ENCODE measurements at regions not wholly inside any gene's neighbourhood (a gene's known extent, or its start where the extent isn't known, plus 50 kb on each side); places are given as distances from the start of the nearest gene placed in this dataset.

DNA sequence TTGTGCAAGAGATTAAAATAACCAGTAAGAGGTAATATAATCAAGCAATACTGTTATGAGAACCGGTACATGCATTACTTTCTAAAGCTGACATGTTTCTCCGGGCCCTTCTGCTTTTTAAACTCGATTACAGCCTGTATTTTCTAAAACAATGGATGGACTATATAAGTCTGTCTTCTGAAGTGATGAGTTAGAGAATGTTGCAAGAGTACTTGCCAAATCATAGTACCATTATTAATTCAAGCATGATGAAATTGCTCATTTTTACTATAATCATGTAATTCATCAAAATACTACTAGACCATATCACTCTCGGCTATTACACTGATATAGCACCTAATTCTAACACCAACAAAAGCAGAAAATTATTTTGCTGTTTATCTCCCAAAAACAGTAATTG lies 1240.3 kb upstream of the ACVR2A start:
- Mint-ChIP-seq H3K36me3 (ENCODE audit: insufficient read depth) (no peaks in the 10 kb centered on the region), H3K4me1 (ENCODE audit: low read depth) (no peaks in the 10 kb centered on the region), H3K27me3 (ENCODE audit: low read depth) (no peaks in the 10 kb centered on the region), H3K4me3 (no peak overlapping the region), H3K9me3 (no peaks in the 10 kb centered on the region)
- no peak for DNase-seq
- no peak for ATAC-seq

DNA sequence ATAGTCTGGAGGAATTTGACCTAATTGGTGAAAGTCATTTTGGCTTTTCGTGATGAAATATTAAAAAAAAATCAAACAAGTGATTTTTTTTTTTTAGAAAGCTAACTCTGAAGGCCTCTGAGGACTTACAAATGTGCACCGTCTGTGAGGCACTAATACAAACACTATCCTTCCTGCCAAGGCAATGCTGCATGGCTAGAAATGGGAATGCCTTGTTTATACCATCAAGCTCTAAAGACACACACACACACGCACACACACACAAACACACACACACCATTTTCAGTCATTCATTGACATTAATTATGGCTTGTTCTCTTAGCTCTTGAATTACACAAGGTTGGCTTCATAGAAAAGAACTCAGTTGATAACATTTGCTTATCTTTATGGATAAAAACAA lies 1242.0 kb upstream of the ACVR2A start:
- H3K27me3 Mint-ChIP-seq (ENCODE audit: low read depth), result no peaks in the 10 kb centered on the region
- H3K36me3 Mint-ChIP-seq (ENCODE audit: insufficient read depth), result no peaks in the 10 kb centered on the region
- H3K4me1 Mint-ChIP-seq (ENCODE audit: low read depth), result no peaks in the 10 kb centered on the region
- DNase-seq (no peak), ATAC-seq (no peak)
- no peak overlapping the region for H3K4me3 Mint-ChIP-seq
- H3K9me3 Mint-ChIP-seq, result no peaks in the 10 kb centered on the region

GRCh38 chr2:146602383-146602782 lies 1242.4 kb upstream of the ACVR2A start:
- Mint-ChIP-seq H3K4me1 (ENCODE audit: low read depth) (no peaks in the 10 kb centered on the region), H3K4me3 (no peak overlapping the region), H3K9me3 (no peaks in the 10 kb centered on the region), H3K27me3 (ENCODE audit: low read depth) (no peaks in the 10 kb centered on the region), H3K36me3 (ENCODE audit: insufficient read depth) (no peaks in the 10 kb centered on the region)
- ATAC-seq, result no peak
- DNase-seq, result no peak

DNA sequence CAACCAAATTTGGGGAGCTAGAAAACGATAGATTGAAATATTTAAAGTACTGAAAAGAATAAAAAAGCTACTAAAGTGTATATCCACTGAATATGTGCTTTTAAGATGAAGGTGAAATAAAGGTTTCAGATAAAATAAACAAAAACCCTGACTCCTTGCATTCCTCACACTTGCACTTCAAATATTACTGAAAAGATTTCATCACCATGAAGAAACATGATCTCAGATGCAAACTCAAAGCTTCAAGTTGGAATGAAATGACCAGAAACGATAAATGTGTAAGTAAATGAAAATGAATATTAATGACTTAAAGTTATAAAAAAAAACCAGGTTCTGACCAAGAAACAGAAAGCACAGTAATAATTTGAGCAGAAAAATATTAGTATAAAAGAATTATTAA lies 1246.0 kb upstream of the ACVR2A start:
- Mint-ChIP-seq H3K4me3 (no peak overlapping the region), H3K4me1 (ENCODE audit: low read depth) (no peaks in the 10 kb centered on the region), H3K27me3 (ENCODE audit: low read depth) (no peaks in the 10 kb centered on the region), H3K9me3 (peaks cover 3% of the 10 kb centered on the region), H3K36me3 (ENCODE audit: insufficient read depth) (no peaks in the 10 kb centered on the region)
- DNase-seq (no peak), ATAC-seq (no peak)

DNA sequence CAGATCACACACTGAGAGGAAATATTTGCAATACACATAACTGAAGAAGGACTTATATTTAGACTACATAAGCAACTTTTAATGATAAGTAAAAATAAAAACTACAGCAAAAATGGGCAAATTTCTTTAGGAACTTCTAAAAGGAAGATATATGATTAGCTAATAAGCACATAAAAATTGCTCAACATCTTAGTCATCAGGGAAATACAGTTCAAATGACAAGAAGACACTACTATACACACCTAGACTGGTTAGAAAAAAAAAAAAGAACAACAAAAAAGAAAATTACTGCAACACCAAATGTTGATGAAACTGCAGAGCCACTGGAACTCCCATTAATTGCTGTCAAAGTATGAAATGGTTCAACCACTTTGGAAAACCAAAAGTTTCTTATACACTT lies 1247.5 kb upstream of the ACVR2A start:
- Mint-ChIP-seq H3K27me3 (ENCODE audit: low read depth) (no peaks in the 10 kb centered on the region), H3K9me3 (peaks cover 4% of the 10 kb centered on the region), H3K4me3 (no peak overlapping the region), H3K36me3 (ENCODE audit: insufficient read depth) (no peaks in the 10 kb centered on the region), H3K4me1 (ENCODE audit: low read depth) (no peaks in the 10 kb centered on the region)
- no peak for ATAC-seq
- no peak for DNase-seq

GRCh38 chr2:146591908-146592307 lies 1252.9 kb upstream of the ACVR2A start:
- H3K27me3 Mint-ChIP-seq (ENCODE audit: low read depth), result no peaks in the 10 kb centered on the region
- no peaks in the 10 kb centered on the region for H3K36me3 Mint-ChIP-seq (ENCODE audit: insufficient read depth)
- H3K9me3 Mint-ChIP-seq, result peaks cover 4% of the 10 kb centered on the region
- H3K4me3 Mint-ChIP-seq, result no peak overlapping the region
- DNase-seq (no peak), ATAC-seq (no peak)
- H3K4me1 Mint-ChIP-seq (ENCODE audit: low read depth), result no peaks in the 10 kb centered on the region

GRCh38 chr2:146587291-146587713 lies 1257.5 kb upstream of the ACVR2A start:
- no peak overlapping the region for H3K4me3 Mint-ChIP-seq
- H3K36me3 Mint-ChIP-seq (ENCODE audit: insufficient read depth), result no peaks in the 10 kb centered on the region
- no peaks in the 10 kb centered on the region for H3K4me1 Mint-ChIP-seq (ENCODE audit: low read depth)
- H3K9me3 Mint-ChIP-seq, result no peaks in the 10 kb centered on the region
- ATAC-seq (no peak), DNase-seq (no peak)
- H3K27me3 Mint-ChIP-seq (ENCODE audit: low read depth), result no peaks in the 10 kb centered on the region

DNA sequence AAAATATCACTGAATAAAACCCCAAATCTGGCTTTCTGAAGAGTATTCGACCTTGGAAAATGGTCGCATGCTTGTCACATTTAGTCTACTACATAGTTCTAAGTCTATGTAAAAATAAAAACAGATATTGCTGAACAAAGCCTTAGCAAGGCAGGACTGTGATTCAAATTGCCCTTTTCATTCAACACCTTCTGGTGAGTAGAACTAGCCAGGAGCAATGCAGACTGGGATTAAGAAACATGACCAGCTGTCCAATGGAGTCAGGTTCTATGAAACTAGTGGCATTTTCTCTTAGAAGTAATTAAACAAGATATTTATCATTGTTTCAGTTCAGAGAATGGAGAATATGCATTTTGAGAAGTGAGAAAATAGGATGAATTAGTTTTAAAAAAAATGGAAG lies 1260.5 kb upstream of the ACVR2A start:
- Mint-ChIP-seq H3K36me3 (ENCODE audit: insufficient read depth) (no peaks in the 10 kb centered on the region), H3K27me3 (ENCODE audit: low read depth) (no peaks in the 10 kb centered on the region), H3K4me3 (no peak overlapping the region), H3K9me3 (no peaks in the 10 kb centered on the region), H3K4me1 (ENCODE audit: low read depth) (no peaks in the 10 kb centered on the region)
- no peak for DNase-seq
- no peak for ATAC-seq

DNA sequence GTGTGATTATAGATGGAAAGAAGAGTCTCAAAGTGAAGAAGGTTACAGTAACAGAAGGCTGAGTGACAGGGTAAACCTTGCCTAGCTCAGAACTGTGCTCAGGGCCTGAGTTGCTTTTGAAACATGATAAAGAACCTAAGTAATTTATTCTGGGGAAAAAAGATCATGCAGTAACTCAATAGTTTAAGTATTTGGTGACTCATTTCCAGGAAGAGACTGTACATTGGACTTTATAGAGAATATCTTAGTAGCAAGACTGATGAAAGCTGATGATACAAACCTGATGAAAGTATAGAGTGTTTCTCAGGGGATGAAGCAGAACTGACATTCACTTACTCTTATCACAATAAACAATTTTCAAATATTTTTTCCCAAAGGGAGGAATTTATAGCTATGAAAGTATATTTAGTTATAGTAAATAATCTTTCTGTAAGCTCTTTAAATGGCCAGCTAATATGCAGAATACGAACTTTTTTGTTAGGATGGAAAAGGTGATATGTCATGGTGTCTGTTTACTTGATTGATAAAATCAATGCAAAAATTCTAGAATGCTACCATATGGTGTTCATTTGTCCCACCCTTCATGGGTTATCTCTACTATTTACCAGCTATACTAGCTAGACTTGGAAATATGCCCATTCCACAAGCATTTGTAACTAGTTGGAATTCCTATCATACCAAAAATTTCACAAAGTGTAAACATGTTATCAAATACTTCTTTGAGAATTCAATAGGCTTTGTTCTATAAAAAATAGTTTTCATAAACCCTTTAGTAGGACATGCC lies 1265.5 kb upstream of the ACVR2A start:
- ATAC-seq, result no peak
- Mint-ChIP-seq H3K4me3 (no peak overlapping the region), H3K4me1 (ENCODE audit: low read depth) (no peaks in the 10 kb centered on the region), H3K27me3 (ENCODE audit: low read depth) (no peaks in the 10 kb centered on the region), H3K36me3 (ENCODE audit: insufficient read depth) (no peaks in the 10 kb centered on the region), H3K9me3 (no peaks in the 10 kb centered on the region)
- no peak for DNase-seq

DNA sequence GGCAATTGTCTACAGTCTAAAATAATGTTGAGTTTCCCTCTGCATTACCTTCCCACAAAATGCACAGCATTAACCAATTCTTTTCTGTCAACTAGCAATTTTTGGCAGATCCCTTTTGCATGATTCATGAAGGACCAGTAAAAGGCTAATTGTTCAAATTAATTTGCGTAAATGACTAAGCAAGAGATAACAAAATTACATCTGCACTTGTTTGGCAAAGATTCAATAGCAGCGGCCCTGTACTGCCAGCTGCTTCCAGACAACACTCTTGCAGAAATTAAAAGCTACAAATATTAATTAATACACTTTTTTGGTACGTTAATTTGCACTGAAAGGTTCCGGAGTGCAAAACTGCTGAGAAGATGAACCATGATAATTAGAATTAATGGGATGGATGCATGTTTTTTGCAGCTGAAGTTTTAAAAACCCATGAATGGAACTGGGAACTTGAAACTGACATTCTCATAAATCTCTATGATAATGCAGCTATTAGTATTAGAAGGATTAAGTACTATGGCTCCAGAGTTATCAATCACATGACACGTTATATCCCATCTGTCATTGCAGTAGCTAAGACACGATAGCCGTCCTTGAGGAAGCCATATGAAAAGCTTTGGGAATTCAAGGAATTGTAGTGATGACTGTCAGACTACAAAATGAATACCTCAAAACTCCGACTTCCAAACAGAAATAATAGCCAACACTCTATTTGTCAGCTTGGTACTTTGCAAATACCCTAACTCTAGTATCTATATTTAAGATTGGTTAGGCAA lies 1268.3 kb upstream of the ACVR2A start:
- H3K36me3 Mint-ChIP-seq (ENCODE audit: insufficient read depth), result no peaks in the 10 kb centered on the region
- H3K4me1 Mint-ChIP-seq (ENCODE audit: low read depth), result no peaks in the 10 kb centered on the region
- DNase-seq, result no peak
- no peaks in the 10 kb centered on the region for H3K9me3 Mint-ChIP-seq
- H3K27me3 Mint-ChIP-seq (ENCODE audit: low read depth), result no peaks in the 10 kb centered on the region
- H3K4me3 Mint-ChIP-seq, result no peak overlapping the region
- ATAC-seq, result no peak

DNA sequence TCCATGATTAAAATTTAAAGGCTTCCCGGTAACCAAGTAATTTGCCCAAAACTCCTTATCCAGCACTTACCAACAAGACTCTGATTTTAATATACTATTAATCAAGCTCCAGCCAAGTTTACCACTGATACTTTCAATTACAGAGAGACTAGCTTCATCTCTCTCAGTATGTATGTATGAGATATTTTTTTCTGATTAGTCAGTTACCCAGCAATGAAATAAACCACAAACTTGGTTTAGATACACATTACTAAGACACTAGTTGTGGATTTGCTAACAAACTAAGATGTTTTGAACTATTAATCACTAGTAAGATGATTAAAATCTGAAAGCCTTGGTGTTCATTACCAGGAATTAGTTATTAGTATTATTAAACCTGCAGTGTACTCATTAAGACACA lies 1272.2 kb upstream of the ACVR2A start:
- Mint-ChIP-seq H3K4me1 (ENCODE audit: low read depth) (no peaks in the 10 kb centered on the region), H3K4me3 (no peak overlapping the region), H3K36me3 (ENCODE audit: insufficient read depth) (no peaks in the 10 kb centered on the region), H3K27me3 (ENCODE audit: low read depth) (no peaks in the 10 kb centered on the region), H3K9me3 (peaks cover 11% of the 10 kb centered on the region)
- ATAC-seq (no peak), DNase-seq (no peak)

- Mint-ChIP-seq H3K27me3 (ENCODE audit: low read depth) (no peaks in the 10 kb centered on the region), H3K4me1 (ENCODE audit: low read depth) (no peaks in the 10 kb centered on the region), H3K4me3 (no peak overlapping the region), H3K9me3 (peaks cover 5% of the 10 kb centered on the region), H3K36me3 (ENCODE audit: insufficient read depth) (no peaks in the 10 kb centered on the region)
- no peak for ATAC-seq
- no peak for DNase-seq
Observed at GRCh38 chr2:146561996-146562395, 1282.8 kb upstream of the ACVR2A start.

DNA sequence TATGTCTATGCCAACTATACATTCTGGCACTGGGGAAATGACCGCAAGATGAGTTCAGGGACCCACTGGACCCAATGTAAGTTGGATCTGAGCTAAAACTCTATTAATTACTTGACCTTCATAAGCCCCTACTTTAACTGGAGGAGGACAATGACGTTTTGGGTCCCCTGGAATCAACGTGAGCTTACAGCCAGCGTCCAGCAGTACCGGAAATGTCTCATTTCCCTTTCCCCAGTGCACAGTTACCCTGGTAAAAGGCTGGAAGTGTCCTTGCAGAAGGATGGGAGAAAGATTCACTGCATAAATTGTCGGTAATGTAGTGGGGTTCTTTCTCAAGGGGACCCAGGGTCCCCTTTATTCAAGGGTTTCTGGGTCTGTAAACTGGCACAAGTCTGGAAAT lies 1297.6 kb upstream of the ACVR2A start:
- Mint-ChIP-seq H3K27me3 (ENCODE audit: low read depth) (no peaks in the 10 kb centered on the region), H3K9me3 (peaks cover 3% of the 10 kb centered on the region), H3K36me3 (ENCODE audit: insufficient read depth) (no peaks in the 10 kb centered on the region), H3K4me3 (no peak overlapping the region), H3K4me1 (ENCODE audit: low read depth) (no peaks in the 10 kb centered on the region)
- DNase-seq, result no peak
- ATAC-seq, result no peak

GRCh38 chr2:146544701-146545100 lies 1300.1 kb upstream of the ACVR2A start:
- Mint-ChIP-seq H3K4me1 (ENCODE audit: low read depth) (no peaks in the 10 kb centered on the region), H3K27me3 (ENCODE audit: low read depth) (no peaks in the 10 kb centered on the region), H3K36me3 (ENCODE audit: insufficient read depth) (no peaks in the 10 kb centered on the region), H3K4me3 (no peak overlapping the region), H3K9me3 (peaks cover 3% of the 10 kb centered on the region)
- ATAC-seq, result no peak
- DNase-seq, result no peak

- Mint-ChIP-seq H3K9me3 (peaks cover 12% of the 10 kb centered on the region), H3K36me3 (ENCODE audit: insufficient read depth) (no peaks in the 10 kb centered on the region), H3K4me3 (no peak overlapping the region), H3K27me3 (ENCODE audit: low read depth) (no peaks in the 10 kb centered on the region), H3K4me1 (ENCODE audit: low read depth) (no peaks in the 10 kb centered on the region)
- DNase-seq (no peak), ATAC-seq (no peak)
Observed at GRCh38 chr2:146541896-146542295, 1302.9 kb upstream of the ACVR2A start.
